ENCODE measurements at regions not wholly inside any gene's neighbourhood (a gene's known extent, or its start where the extent isn't known, plus 50 kb on each side); places are given as distances from the start of the nearest gene placed in this dataset.

DNA sequence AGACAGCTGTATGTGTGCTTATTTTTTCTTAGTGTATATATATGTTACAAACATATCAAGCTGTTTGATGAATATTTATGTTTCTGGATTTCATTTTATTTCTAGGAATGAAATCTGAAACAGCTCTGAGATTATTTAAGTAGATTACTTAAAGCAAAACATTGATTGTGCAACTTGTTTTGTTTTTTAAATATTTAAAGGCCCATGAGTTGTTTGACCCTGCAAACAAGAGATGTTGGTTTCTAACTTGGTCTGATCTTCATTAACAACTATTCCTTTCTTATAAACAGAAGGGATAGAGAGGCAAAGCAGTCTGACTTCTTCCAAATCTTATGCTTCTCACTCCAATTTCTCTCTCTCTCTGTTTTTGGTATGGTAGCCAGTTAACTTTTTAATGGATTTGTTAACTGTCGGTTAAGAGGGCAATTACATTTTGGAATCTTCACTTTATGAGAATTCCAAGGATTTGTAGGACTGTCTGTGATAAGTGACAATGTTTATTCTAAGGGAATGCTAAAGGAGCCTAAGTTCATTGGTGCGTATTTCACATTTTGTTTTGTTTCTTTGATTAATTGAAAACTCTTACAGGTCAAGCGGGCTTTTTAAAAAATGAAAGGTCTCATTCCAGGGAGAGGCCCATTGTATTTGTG, 102.6 kb upstream of the HMGA2 start:
- no peaks in the 10 kb centered on the region for H3K36me3 ChIP-seq
- no peaks in the 10 kb centered on the region for H3K9me3 ChIP-seq
- in situ Hi-C loops (cut with MboI; ENCODE audit: low pct_ligation_motif_present in 1 of 4, low pct_unique_long_range_greater_than_20kb in 1 of 4, low sequenced_read_pairs in 3 of 4), result no loop called here
- 88 to 93% methylated on average over 3 of the region's 3 CpGs for WGBS, 2 donors (ENCODE audit: low coverage in 1 of 2)
- no peak overlapping the region for H3K27ac ChIP-seq
- DNase-seq, result no peak
- no peak overlapping the region for H3K4me3 ChIP-seq
- H3K27me3 ChIP-seq, result peaks cover 45% of the 10 kb centered on the region
- TF ChIP-seq POLR2AphosphoS5 (IDR thresholded peaks at IDR 0.05), result no peak
- TF ChIP-seq, protein P1, sequence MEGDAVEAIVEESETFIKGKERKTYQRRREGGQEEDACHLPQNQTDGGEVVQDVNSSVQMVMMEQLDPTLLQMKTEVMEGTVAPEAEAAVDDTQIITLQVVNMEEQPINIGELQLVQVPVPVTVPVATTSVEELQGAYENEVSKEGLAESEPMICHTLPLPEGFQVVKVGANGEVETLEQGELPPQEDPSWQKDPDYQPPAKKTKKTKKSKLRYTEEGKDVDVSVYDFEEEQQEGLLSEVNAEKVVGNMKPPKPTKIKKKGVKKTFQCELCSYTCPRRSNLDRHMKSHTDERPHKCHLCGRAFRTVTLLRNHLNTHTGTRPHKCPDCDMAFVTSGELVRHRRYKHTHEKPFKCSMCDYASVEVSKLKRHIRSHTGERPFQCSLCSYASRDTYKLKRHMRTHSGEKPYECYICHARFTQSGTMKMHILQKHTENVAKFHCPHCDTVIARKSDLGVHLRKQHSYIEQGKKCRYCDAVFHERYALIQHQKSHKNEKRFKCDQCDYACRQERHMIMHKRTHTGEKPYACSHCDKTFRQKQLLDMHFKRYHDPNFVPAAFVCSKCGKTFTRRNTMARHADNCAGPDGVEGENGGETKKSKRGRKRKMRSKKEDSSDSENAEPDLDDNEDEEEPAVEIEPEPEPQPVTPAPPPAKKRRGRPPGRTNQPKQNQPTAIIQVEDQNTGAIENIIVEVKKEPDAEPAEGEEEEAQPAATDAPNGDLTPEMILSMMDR (IDR thresholded peaks at IDR 0.05), result no peak
- no peak for TF ChIP-seq POLR2A (IDR thresholded peaks at IDR 0.05)
- no peak for TF ChIP-seq EP300 (IDR thresholded peaks at IDR 0.05; ENCODE audit: low read depth)
- intact Hi-C loops (cut with DNase I; ENCODE audit: low total_unique reads), result no loop called here
- H3K4me1 ChIP-seq, result no peaks in the 10 kb centered on the region

DNA sequence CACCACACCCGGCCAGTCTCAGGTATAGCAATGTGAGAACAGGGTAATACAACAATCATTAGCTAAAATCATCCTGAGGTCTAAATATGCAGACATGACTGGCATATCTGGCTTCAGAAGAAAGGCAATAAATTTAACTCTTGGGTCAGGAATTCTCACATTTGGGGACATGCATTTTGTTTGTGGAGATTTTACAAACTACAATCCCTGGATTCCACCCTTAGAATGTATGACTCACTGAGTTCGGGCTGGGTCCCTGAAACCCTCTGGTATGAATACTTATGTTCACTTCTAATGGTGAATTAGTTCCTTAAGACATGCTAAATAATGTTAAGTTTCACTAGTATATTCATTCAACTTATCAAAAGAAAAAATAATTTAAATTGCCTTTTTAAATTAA, 98.9 kb upstream of the HMGA2 start:
- TF ChIP-seq POLR2AphosphoS5 (IDR thresholded peaks at IDR 0.05) (no peak), POLR2A (IDR thresholded peaks at IDR 0.05) (no peak), EP300 (IDR thresholded peaks at IDR 0.05; ENCODE audit: low read depth) (no peak)
- TF ChIP-seq, protein P1 (IDR thresholded peaks at IDR 0.05), result no peak
- Histone ChIP-seq H3K4me3 (no peak overlapping the region), H3K27me3 (peaks cover 75% of the 10 kb centered on the region), H3K4me1 (peaks cover 0 to 12% (median 4%) of the 10 kb centered on the region in 4 donors), H3K9me3 (no peaks in the 10 kb centered on the region), H3K27ac (no peak overlapping the region), H3K36me3 (no peaks in the 10 kb centered on the region)
- no peak for DNase-seq
- WGBS, 2 donors (ENCODE audit: low coverage in 1 of 2), result 89 to 92% methylated on average over 2 of the region's 2 CpGs
- in situ Hi-C loops (cut with MboI; ENCODE audit: low pct_ligation_motif_present in 1 of 4, low pct_unique_long_range_greater_than_20kb in 1 of 4, low sequenced_read_pairs in 3 of 4), result no loop called here
- intact Hi-C loops (cut with DNase I; ENCODE audit: low total_unique reads), result no loop called here

DNA sequence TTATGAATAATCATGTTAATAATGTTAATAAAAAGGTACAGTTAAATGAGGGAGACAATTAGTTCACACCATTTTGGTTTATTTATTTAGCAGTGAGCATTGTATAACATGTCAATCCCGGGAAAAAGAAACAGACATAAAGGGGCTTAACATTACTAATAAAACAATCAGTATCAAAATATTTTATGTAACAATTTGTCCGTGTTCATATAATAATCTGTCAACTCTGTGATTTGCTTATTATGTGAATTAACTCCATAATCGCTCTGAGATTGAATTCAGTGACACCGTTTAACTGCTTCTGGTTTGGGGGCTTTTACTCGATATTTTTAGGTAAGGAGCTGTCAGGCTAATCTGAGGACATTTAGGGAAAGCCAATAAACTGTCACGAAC, 95.8 kb upstream of the HMGA2 start:
- Histone ChIP-seq H3K4me1 (peaks cover 0 to 12% (median 4%) of the 10 kb centered on the region in 4 donors), H3K36me3 (no peaks in the 10 kb centered on the region), H3K27ac (no peak overlapping the region), H3K4me3 (no peak overlapping the region), H3K9me3 (no peaks in the 10 kb centered on the region), H3K27me3 (peaks cover 94% of the 10 kb centered on the region)
- TF ChIP-seq POLR2A (IDR thresholded peaks at IDR 0.05) (no peak), POLR2AphosphoS5 (IDR thresholded peaks at IDR 0.05) (no peak), EP300 (IDR thresholded peaks at IDR 0.05; ENCODE audit: low read depth) (no peak)
- TF ChIP-seq, protein P1 (IDR thresholded peaks at IDR 0.05), result no peak
- no peak for DNase-seq
- intact Hi-C loops (cut with DNase I; ENCODE audit: low total_unique reads) (no loop called here), in situ Hi-C loops (cut with MboI; ENCODE audit: low pct_ligation_motif_present in 1 of 4, low pct_unique_long_range_greater_than_20kb in 1 of 4, low sequenced_read_pairs in 3 of 4) (no loop called here)
- WGBS, 2 donors (ENCODE audit: low coverage in 1 of 2), result 9 to 11% methylated on average over 6 of the region's 6 CpGs

DNA sequence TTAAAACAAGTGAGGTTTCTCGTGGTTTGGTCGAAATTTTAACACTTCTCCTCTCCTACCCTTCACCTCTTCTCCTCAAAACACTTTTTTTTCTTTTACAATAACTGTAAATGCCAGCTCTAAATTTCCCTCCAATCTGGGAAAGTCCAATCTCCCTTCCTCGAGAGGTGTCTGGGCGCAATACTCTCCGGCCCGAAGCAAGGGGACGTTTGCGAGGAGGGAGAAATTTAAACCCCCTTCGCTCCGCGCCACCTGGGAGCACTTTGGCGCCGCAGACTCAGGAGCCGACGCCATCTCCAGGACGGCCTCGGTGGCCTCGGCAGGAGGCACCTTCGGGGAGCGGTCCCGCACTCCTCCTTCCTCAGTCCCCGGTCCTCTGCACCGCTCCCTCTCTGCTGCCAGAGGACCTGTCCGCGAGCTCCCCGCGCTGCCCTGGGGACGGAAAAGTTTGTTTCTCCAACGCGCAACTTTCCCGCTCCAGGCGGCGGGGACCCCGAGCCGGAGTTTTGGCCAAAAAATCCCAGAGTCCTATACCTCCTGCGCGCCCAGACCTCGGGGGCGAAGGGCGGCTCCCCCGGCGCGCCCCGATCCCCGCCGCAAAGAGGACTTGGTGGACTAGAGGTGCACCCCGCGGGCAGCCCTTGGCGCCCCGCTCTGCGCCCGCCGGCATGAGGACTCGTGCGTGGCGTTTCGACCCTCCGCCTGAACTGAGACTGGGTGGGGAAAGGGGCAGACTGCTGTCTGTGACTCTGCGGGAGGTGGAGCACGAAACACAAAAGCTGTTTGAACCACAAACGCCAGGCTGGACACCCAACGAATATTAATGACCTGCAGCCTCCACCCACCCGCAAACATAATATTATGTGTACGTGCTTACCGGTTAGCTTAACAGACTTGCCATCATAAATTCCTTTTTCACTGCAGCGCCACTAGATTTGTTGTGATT, 95.2 kb upstream of the HMGA2 start:
- whole genome bisulfite sequencing, 2 donors (ENCODE audit: low coverage in 1 of 2), result 8 to 14% methylated on average over 5 to 66 of the region's 66 CpGs
- DNase-seq, result peak; percentile 8
- peak overlapping the region in 1 of 4 donors; percentile 22 for H3K4me3 ChIP-seq
- no peaks in the 10 kb centered on the region for H3K36me3 ChIP-seq
- H3K4me1 ChIP-seq, result peaks cover 0 to 12% (median 4%) of the 10 kb centered on the region in 4 donors
- H3K27me3 ChIP-seq, result peaks cover 92% of the 10 kb centered on the region
- H3K9me3 ChIP-seq, result no peaks in the 10 kb centered on the region
- no peak for TF ChIP-seq POLR2A (IDR thresholded peaks at IDR 0.05)
- TF ChIP-seq EP300 (IDR thresholded peaks at IDR 0.05; ENCODE audit: low read depth), result no peak
- no peak for TF ChIP-seq POLR2AphosphoS5 (IDR thresholded peaks at IDR 0.05)
- TF ChIP-seq, protein P1 (IDR thresholded peaks at IDR 0.05), result no peak
- no peak overlapping the region for H3K27ac ChIP-seq
- intact Hi-C loops (cut with DNase I; ENCODE audit: low total_unique reads) (no loop called here), in situ Hi-C loops (cut with MboI; ENCODE audit: low pct_ligation_motif_present in 1 of 4, low pct_unique_long_range_greater_than_20kb in 1 of 4, low sequenced_read_pairs in 3 of 4) (no loop called here)

All from transverse colon (tissue), 4 donors.